ENCODE measurements at regions not wholly inside any gene's neighbourhood (a gene's known extent, or its start where the extent isn't known, plus 50 kb on each side); places are given as distances from the start of the nearest gene placed in this dataset.

DNA sequence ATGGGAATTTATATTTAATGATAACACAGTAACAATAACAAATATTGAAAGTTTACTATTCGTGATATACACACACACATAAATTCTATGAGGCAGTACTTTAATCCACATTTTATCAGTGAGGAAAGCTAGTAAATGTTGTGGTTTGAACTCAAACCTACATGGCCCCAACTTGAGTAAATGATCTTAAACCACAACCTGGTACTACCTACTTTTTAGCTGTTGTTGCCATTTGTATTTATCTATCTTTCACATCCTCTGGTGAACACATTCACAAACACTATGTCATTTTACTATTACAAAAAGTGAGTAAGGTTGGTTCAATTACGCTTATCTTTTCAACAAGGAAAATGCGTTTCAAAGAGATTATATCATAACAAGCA, 186.1 kb downstream of the SMC2 start:
- no peak for FAIRE-seq
- ChIA-PET POLR2A (no interaction called here), CTCF (ENCODE audit: low intra/inter-chr PET ratio, low total read pairs) (no interaction called here)
- in situ Hi-C loops (cut with HindIII; ENCODE audit: extremely low pct_ligation_motif_present, low pct_unique_long_range_greater_than_20kb) (no loop called here), intact Hi-C loops (cut with micrococcal nuclease; ENCODE audit: unreplicated experiment) (no loop called here)
- no peaks in the 10 kb centered on the region for H3K27me3 ChIP-seq (ENCODE audit: control insufficient read depth in 1 of 2, insufficient read depth in 2 of 2, low read length in 2 of 2)
- no TSS peak for BruUV-seq (replicated peaks)
- H2AFZ ChIP-seq (ENCODE audit: low read length) = no peak overlapping the region
- H3K9me3 ChIP-seq (ENCODE audit: low read length) = no peaks in the 10 kb centered on the region
- no peak overlapping the region for H3K27ac ChIP-seq (ENCODE audit: extremely low read length, insufficient read depth, low read length)
- H3K4me2 ChIP-seq (ENCODE audit: low read depth, low read length) = no peak overlapping the region
- DNase-seq (ENCODE audit: low spot score) = no peak
- H3K4me3 ChIP-seq (replicated peaks in 1 of 3; ENCODE audit: insufficient read depth in 1 of 3, low read depth in 2 of 3, low read length in 3 of 3) = no peak overlapping the region
- TF ChIP-seq, protein P1, sequence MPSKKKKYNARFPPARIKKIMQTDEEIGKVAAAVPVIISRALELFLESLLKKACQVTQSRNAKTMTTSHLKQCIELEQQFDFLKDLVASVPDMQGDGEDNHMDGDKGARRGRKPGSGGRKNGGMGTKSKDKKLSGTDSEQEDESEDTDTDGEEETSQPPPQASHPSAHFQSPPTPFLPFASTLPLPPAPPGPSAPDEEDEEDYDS (CRISPR knock-in tag; IDR thresholded peaks at IDR 0.05) = no peak
- no peak for TF ChIP-seq ZNF10 (CRISPR knock-in tag; IDR thresholded peaks at IDR 0.05; ENCODE audit: borderline replicate concordance, low read depth)
- no peak for TF ChIP-seq ZNF577 (CRISPR knock-in tag; IDR thresholded peaks at IDR 0.05; ENCODE audit: borderline replicate concordance, low read depth)
- no peak for TF ChIP-seq SMC3 (IDR thresholded peaks at IDR 0.05; ENCODE audit: low read length)
- TF ChIP-seq, protein P2, sequence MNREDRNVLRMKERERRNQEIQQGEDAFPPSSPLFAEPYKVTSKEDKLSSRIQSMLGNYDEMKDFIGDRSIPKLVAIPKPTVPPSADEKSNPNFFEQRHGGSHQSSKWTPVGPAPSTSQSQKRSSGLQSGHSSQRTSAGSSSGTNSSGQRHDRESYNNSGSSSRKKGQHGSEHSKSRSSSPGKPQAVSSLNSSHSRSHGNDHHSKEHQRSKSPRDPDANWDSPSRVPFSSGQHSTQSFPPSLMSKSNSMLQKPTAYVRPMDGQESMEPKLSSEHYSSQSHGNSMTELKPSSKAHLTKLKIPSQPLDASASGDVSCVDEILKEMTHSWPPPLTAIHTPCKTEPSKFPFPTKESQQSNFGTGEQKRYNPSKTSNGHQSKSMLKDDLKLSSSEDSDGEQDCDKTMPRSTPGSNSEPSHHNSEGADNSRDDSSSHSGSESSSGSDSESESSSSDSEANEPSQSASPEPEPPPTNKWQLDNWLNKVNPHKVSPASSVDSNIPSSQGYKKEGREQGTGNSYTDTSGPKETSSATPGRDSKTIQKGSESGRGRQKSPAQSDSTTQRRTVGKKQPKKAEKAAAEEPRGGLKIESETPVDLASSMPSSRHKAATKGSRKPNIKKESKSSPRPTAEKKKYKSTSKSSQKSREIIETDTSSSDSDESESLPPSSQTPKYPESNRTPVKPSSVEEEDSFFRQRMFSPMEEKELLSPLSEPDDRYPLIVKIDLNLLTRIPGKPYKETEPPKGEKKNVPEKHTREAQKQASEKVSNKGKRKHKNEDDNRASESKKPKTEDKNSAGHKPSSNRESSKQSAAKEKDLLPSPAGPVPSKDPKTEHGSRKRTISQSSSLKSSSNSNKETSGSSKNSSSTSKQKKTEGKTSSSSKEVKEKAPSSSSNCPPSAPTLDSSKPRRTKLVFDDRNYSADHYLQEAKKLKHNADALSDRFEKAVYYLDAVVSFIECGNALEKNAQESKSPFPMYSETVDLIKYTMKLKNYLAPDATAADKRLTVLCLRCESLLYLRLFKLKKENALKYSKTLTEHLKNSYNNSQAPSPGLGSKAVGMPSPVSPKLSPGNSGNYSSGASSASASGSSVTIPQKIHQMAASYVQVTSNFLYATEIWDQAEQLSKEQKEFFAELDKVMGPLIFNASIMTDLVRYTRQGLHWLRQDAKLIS (CRISPR knock-in tag; IDR thresholded peaks at IDR 0.05) = no peak
- no peak for TF ChIP-seq IRF2 (CRISPR knock-in tag; IDR thresholded peaks at IDR 0.05)
- no peak for TF ChIP-seq NFKBIZ (CRISPR knock-in tag; IDR thresholded peaks at IDR 0.05)
- TF ChIP-seq IKZF1 (IDR thresholded peaks at IDR 0.05) = no peak
- no peak for TF ChIP-seq ZNF253 (CRISPR knock-in tag; IDR thresholded peaks at IDR 0.05; ENCODE audit: borderline replicate concordance)
- TF ChIP-seq, protein P3, sequence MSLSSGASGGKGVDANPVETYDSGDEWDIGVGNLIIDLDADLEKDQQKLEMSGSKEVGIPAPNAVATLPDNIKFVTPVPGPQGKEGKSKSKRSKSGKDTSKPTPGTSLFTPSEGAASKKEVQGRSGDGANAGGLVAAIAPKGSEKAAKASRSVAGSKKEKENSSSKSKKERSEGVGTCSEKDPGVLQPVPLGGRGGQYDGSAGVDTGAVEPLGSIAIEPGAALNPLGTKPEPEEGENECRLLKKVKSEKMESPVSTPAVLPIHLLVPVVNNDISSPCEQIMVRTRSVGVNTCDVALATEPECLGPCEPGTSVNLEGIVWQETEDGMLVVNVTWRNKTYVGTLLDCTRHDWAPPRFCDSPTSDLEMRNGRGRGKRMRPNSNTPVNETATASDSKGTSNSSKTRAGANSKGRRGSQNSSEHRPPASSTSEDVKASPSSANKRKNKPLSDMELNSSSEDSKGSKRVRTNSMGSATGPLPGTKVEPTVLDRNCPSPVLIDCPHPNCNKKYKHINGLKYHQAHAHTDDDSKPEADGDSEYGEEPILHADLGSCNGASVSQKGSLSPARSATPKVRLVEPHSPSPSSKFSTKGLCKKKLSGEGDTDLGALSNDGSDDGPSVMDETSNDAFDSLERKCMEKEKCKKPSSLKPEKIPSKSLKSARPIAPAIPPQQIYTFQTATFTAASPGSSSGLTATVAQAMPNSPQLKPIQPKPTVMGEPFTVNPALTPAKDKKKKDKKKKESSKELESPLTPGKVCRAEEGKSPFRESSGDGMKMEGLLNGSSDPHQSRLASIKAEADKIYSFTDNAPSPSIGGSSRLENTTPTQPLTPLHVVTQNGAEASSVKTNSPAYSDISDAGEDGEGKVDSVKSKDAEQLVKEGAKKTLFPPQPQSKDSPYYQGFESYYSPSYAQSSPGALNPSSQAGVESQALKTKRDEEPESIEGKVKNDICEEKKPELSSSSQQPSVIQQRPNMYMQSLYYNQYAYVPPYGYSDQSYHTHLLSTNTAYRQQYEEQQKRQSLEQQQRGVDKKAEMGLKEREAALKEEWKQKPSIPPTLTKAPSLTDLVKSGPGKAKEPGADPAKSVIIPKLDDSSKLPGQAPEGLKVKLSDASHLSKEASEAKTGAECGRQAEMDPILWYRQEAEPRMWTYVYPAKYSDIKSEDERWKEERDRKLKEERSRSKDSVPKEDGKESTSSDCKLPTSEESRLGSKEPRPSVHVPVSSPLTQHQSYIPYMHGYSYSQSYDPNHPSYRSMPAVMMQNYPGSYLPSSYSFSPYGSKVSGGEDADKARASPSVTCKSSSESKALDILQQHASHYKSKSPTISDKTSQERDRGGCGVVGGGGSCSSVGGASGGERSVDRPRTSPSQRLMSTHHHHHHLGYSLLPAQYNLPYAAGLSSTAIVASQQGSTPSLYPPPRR (CRISPR knock-in tag; IDR thresholded peaks at IDR 0.05; ENCODE audit: borderline replicate concordance) = no peak
- TF ChIP-seq ZNF547 (CRISPR knock-in tag; IDR thresholded peaks at IDR 0.05) = no peak
- H4K20me1 ChIP-seq (ENCODE audit: insufficient read depth, low read length) = no peaks in the 10 kb centered on the region
- no peak for ATAC-seq
- no peaks in the 10 kb centered on the region for H3K4me1 ChIP-seq (ENCODE audit: insufficient read depth, low read length)
- WGBS (ENCODE audit: low lambda C conversion rate) = 26% methylated on average over 3 of the region's 3 CpGs
- H3K36me3 ChIP-seq (replicated peaks in 1 of 2; ENCODE audit: control insufficient read depth in 1 of 2, insufficient read depth in 2 of 2, low read length in 2 of 2) = no peaks in the 10 kb centered on the region
- no peaks in the 10 kb centered on the region for H3K79me2 ChIP-seq (ENCODE audit: insufficient read depth, low read length)
- no peak overlapping the region for H3K9ac ChIP-seq (ENCODE audit: insufficient read depth, low read depth, low read length)
